GM13977 (cell line): ENCODE measurements at regions not wholly inside any gene's neighbourhood (a gene's known extent, or its start where the extent isn't known, plus 50 kb on each side); places are given as distances from the start of the nearest gene placed in this dataset.

Source experiments
- DNase-seq: peaks from one replicate; pipeline ENCODE4 v3.0.0; 2012; ENCODE audit warnings: low spot score
- in situ Hi-C: fragments of 300-500 bp; cut with MboI; formaldehyde crosslinking; loops from one replicate; pipeline ENCODE4 v1.12.0; 2022; ENCODE audit warnings: low sequenced_read_pairs, low pct_unique_long_range_greater_than_20kb, mixed read lengths, inconsistent platforms; ENCODE audit not compliant: unreplicated experiment
- TF ChIP-seq, protein P1 (sequence below): IDR thresholded peaks from 2 replicates; pipeline ENCODE4 v1.5.1; 2012; ENCODE audit warnings: mild to moderate bottlenecking, control low read depth; ENCODE audit not compliant: insufficient read depth; ENCODE audit errors: extremely low read depth, missing control alignments

DNA sequence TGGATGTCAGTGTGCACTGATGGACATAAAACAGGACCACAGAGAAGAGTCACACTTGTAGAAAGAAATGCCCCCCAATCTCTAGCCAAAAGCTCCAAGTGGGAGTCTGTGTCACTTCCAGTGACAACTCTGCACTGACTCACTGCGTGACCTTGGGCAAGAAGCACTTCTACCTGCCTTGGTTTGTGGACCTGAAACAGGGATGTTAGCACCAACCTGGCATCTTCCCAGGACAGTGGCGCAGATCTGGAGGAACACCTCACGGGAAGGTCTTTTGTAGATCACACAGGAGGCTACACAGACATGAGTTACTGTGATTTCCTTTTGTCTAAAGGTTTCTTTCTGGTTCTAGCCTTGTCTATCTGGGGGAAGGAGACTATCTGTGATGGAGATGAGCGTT, 80.5 kb upstream of the DHRSX start:
- no peak for DNase-seq
- TF ChIP-seq, protein P1, sequence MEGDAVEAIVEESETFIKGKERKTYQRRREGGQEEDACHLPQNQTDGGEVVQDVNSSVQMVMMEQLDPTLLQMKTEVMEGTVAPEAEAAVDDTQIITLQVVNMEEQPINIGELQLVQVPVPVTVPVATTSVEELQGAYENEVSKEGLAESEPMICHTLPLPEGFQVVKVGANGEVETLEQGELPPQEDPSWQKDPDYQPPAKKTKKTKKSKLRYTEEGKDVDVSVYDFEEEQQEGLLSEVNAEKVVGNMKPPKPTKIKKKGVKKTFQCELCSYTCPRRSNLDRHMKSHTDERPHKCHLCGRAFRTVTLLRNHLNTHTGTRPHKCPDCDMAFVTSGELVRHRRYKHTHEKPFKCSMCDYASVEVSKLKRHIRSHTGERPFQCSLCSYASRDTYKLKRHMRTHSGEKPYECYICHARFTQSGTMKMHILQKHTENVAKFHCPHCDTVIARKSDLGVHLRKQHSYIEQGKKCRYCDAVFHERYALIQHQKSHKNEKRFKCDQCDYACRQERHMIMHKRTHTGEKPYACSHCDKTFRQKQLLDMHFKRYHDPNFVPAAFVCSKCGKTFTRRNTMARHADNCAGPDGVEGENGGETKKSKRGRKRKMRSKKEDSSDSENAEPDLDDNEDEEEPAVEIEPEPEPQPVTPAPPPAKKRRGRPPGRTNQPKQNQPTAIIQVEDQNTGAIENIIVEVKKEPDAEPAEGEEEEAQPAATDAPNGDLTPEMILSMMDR, result no peak
- in situ Hi-C loops, result no loop called here

DNA sequence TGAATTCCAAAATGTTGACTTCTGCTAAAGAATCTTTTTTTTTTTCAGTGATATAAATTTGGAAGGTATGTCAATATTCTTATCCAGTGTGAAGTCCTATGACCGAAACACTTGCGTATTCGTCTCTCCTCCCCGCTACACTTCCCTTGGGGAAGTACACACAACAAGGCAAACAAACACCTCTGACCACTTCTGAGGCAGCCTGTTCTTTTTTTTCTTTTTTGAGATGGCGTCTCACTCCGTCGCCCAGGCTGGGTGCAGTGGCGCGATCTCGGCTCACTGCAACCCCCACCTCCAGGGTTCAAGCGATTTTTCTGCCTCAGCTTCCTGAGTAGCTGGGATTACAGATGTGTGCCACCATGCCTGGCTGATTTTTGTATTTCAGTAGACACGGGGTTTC, 78.1 kb upstream of the DHRSX start:
- DNase-seq, result no peak
- TF ChIP-seq, protein P1, result no peak
- in situ Hi-C loops, result no loop called here

DNA sequence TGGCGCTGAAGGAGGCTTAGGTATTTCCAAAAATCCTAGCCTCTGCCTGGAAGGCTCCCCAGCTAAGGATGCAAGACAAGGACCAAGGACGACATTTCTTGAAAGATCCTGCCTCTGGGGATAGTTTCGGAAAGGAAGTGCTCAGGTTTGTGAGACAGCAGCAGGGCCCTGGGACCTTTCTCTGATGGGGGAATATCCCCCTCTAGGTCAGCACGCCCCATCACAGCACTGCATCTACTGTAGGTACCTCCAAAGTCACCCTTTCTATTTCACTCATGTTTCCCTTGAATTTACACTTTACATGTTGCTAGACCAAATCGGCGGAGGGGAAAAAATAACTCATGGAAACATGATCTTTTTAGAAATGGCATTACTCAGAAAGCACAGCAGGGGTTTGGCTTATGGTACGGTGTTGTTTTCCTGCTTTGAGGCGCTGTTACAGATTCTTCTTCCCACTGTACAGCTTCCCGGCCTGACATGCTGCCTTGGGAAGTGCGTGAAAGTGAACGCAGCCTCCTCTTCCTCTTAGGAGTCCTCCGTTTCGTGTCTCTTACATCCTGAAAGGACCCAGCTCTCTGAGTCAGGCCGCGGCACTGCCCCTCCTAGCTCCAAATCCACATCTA, 77.2 kb upstream of the DHRSX start:
- DNase-seq, result no peak
- TF ChIP-seq, protein P1, result no peak
- in situ Hi-C loops, result no loop called here

DNA sequence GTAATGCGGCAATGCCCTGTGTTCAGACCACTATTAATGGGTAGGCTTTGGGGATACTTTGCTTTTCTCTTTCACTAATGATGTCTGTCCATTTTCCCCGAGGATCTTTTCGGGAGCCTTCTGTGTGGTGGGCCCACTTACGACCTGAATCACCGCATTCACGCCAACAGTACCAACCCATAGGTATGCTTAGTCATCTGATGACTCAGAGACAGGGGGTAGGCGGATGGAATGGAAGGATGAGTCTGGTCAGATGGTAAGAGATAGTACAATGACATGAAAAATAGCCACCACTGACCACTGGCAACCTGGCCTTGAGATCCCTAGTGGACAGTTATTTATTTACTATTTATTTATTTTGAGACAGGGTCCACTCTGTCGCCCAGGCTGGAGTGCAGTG, 76.0 kb upstream of the DHRSX start:
- in situ Hi-C loops, result no loop called here
- no peak for DNase-seq

DNA sequence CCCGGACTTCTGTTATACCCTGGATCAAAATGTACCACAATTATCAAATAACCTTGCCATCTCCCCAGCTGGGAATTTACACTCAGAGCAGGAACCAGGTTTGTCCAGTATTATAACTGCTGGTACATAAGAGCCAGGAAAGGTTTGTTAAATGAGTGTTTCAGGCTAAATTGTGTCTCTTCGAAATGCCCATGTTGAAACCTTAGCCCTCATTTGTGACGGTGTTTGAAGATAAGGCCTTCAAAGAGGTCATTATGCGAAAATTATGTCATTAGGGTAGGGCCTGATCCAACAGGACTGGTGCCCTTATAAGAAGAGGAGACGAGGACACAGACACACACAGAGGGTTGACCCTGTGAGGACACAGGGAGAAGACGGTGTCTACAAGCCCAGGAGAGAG, 73.5 kb upstream of the DHRSX start:
- no peak for DNase-seq
- TF ChIP-seq, protein P1, result no peak
- in situ Hi-C loops, result no loop called here

More for the DNA sequence above, 76.0 kb upstream of the DHRSX start:
- TF ChIP-seq, protein P1, result no peak

DNA sequence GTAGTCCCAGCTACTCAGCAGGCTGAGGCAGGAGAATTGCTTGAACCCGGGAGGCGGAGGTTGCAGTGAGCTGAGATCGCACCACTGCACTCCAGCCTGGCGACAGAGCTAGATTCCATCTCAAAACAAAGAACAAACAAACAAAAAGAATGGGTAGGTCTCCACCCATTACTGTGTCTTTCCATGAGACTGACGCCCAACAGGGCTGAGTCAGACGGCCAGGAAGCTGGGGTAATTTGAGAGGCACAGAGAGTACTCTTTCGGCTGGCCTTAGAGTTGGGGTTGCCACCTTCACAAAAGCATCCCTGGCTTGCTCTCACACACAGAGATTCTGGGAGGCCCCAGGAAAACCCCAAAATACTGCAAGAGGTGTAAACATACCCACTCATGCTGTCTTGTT, 72.0 kb upstream of the DHRSX start:
- DNase-seq, result no peak
- TF ChIP-seq, protein P1, result no peak
- in situ Hi-C loops, result no loop called here
